HUES6 (cell line): ENCODE measurements at regions not wholly inside any gene's neighbourhood (a gene's known extent, or its start where the extent isn't known, plus 50 kb on each side); places are given as distances from the start of the nearest gene placed in this dataset.

Experiments used
- H3K27ac ChIP-seq: 2 replicates; pipeline ENCODE4 v1.7.0; 2013; ENCODE audit warnings: low read depth, mild to moderate bottlenecking, low read length, inconsistent platforms
- H3K27me3 ChIP-seq: 2 replicates; pipeline ENCODE4 v1.6.1; 2013; ENCODE audit warnings: low read length; ENCODE audit not compliant: control insufficient read depth, insufficient read depth
- H3K36me3 ChIP-seq: 2 replicates; pipeline ENCODE4 v1.6.1; 2013; ENCODE audit warnings: low read length; ENCODE audit not compliant: control insufficient read depth, insufficient read depth
- H3K4me1 ChIP-seq: 2 replicates; pipeline ENCODE4 v1.6.1; 2013; ENCODE audit warnings: low read length; ENCODE audit not compliant: control insufficient read depth, insufficient read depth
- H3K4me3 ChIP-seq: 2 replicates; pipeline ENCODE4 v1.5.1; 2013; ENCODE audit warnings: low read depth, low read length
- H3K9ac ChIP-seq: one replicate; pipeline ENCODE4 v1.6.1; 2013; ENCODE audit warnings: mild to moderate bottlenecking, low read length
- H3K9me3 ChIP-seq: 2 replicates; pipeline ENCODE4 v1.6.1; 2013; ENCODE audit warnings: low read depth, low read length; ENCODE audit not compliant: control insufficient read depth, insufficient read depth

- Histone ChIP-seq H3K27me3 (peaks cover 9% of the 10 kb centered on the region), H3K9me3 (no peaks in the 10 kb centered on the region), H3K36me3 (no peaks in the 10 kb centered on the region), H3K9ac (no peak overlapping the region), H3K4me1 (peaks cover 5% of the 10 kb centered on the region; the same call in 1 of the 2 replicates), H3K27ac (no peak overlapping the region), H3K4me3 (no peak overlapping the region)
Observed at GRCh38 chr2:160906878-160907277, 253.3 kb upstream of the TANK start.

- H3K36me3 ChIP-seq, result no peaks in the 10 kb centered on the region
- no peaks in the 10 kb centered on the region for H3K9me3 ChIP-seq
- no peak overlapping the region for H3K9ac ChIP-seq
- peaks cover 5% of the 10 kb centered on the region; the same call in 1 of the 2 replicates for H3K4me1 ChIP-seq
- peaks cover 18% of the 10 kb centered on the region for H3K27me3 ChIP-seq
- no peak overlapping the region for H3K4me3 ChIP-seq
- H3K27ac ChIP-seq, result no peak overlapping the region
Observed at GRCh38 chr2:160907738-160908137, 252.5 kb upstream of the TANK start.

- Histone ChIP-seq H3K4me1 (peaks cover 5% of the 10 kb centered on the region; the same call in 1 of the 2 replicates), H3K27ac (no peak overlapping the region), H3K9me3 (no peaks in the 10 kb centered on the region), H3K9ac (no peak overlapping the region), H3K27me3 (peaks cover 21% of the 10 kb centered on the region), H3K4me3 (no peak overlapping the region), H3K36me3 (no peaks in the 10 kb centered on the region)
Observed at GRCh38 chr2:160908157-160908556, 252.1 kb upstream of the TANK start.

- Histone ChIP-seq H3K9me3 (no peaks in the 10 kb centered on the region), H3K9ac (no peak overlapping the region), H3K4me3 (no peak overlapping the region), H3K27ac (no peak overlapping the region), H3K4me1 (peaks cover 5% of the 10 kb centered on the region; the same call in 1 of the 2 replicates), H3K36me3 (no peaks in the 10 kb centered on the region), H3K27me3 (peaks cover 32% of the 10 kb centered on the region)
Observed at GRCh38 chr2:160909781-160910242, 250.4 kb upstream of the TANK start.

GRCh38 chr2:160910681-160911080 lies 249.5 kb upstream of the TANK start:
- Histone ChIP-seq H3K4me1 (no peaks in the 10 kb centered on the region), H3K27ac (no peak overlapping the region), H3K9me3 (no peaks in the 10 kb centered on the region), H3K9ac (no peak overlapping the region), H3K36me3 (no peaks in the 10 kb centered on the region), H3K4me3 (no peak overlapping the region), H3K27me3 (peaks cover 36% of the 10 kb centered on the region)

GRCh38 chr2:160911258-160911657 lies 249.0 kb upstream of the TANK start:
- Histone ChIP-seq H3K27me3 (peaks cover 41% of the 10 kb centered on the region), H3K4me3 (no peak overlapping the region), H3K27ac (no peak overlapping the region), H3K9ac (no peak overlapping the region), H3K36me3 (no peaks in the 10 kb centered on the region), H3K9me3 (no peaks in the 10 kb centered on the region), H3K4me1 (no peaks in the 10 kb centered on the region)

- H3K27me3 ChIP-seq, result peaks cover 51% of the 10 kb centered on the region
- no peak overlapping the region for H3K27ac ChIP-seq
- no peaks in the 10 kb centered on the region for H3K4me1 ChIP-seq
- no peaks in the 10 kb centered on the region for H3K36me3 ChIP-seq
- H3K4me3 ChIP-seq, result no peak overlapping the region
- H3K9ac ChIP-seq, result no peak overlapping the region
- H3K9me3 ChIP-seq, result no peaks in the 10 kb centered on the region
Observed at GRCh38 chr2:160912276-160912675, 248.0 kb upstream of the TANK start.

GRCh38 chr2:160913323-160913722 lies 246.9 kb upstream of the TANK start:
- Histone ChIP-seq H3K27me3 (peaks cover 58% of the 10 kb centered on the region), H3K9ac (no peak overlapping the region), H3K36me3 (no peaks in the 10 kb centered on the region), H3K4me3 (no peak overlapping the region), H3K4me1 (no peaks in the 10 kb centered on the region), H3K27ac (no peak overlapping the region), H3K9me3 (no peaks in the 10 kb centered on the region)

- no peak overlapping the region for H3K4me3 ChIP-seq
- no peak overlapping the region for H3K9ac ChIP-seq
- no peaks in the 10 kb centered on the region for H3K9me3 ChIP-seq
- H3K4me1 ChIP-seq, result no peaks in the 10 kb centered on the region
- H3K36me3 ChIP-seq, result no peaks in the 10 kb centered on the region
- no peak overlapping the region for H3K27ac ChIP-seq
- peaks cover 58% of the 10 kb centered on the region for H3K27me3 ChIP-seq
Observed at GRCh38 chr2:160914217-160914616, 246.0 kb upstream of the TANK start.

GRCh38 chr2:160916300-160916699 lies 243.9 kb upstream of the TANK start:
- Histone ChIP-seq H3K36me3 (no peaks in the 10 kb centered on the region), H3K9ac (no peak overlapping the region), H3K9me3 (no peaks in the 10 kb centered on the region), H3K27me3 (peaks cover 54% of the 10 kb centered on the region), H3K4me1 (no peaks in the 10 kb centered on the region), H3K4me3 (no peak overlapping the region), H3K27ac (no peak overlapping the region)

- Histone ChIP-seq H3K9ac (no peak overlapping the region), H3K36me3 (no peaks in the 10 kb centered on the region), H3K27me3 (peaks cover 39% of the 10 kb centered on the region), H3K9me3 (no peaks in the 10 kb centered on the region), H3K4me1 (no peaks in the 10 kb centered on the region), H3K27ac (no peak overlapping the region), H3K4me3 (no peak overlapping the region)
Observed at GRCh38 chr2:160917850-160918249, 242.4 kb upstream of the TANK start.

GRCh38 chr2:160918258-160918657 lies 242.0 kb upstream of the TANK start:
- Histone ChIP-seq H3K27ac (no peak overlapping the region), H3K36me3 (no peaks in the 10 kb centered on the region), H3K4me1 (no peaks in the 10 kb centered on the region), H3K9me3 (no peaks in the 10 kb centered on the region), H3K9ac (no peak overlapping the region), H3K27me3 (peaks cover 36% of the 10 kb centered on the region), H3K4me3 (no peak overlapping the region)
